BLaER1 treated with 17β-estradiol and CSF1 and Interleukin-3, amounts not matched to agents 10 nM and 100 nM (cell line): ENCODE measurements at regions not wholly inside any gene's neighbourhood (a gene's known extent, or its start where the extent isn't known, plus 50 kb on each side); places are given as distances from the start of the nearest gene placed in this dataset.

Experiments
- H3K27ac ChIP-seq, 11 experiments: shearing (Covaris generic); formaldehyde crosslinking; 2 replicates each; pipeline ENCODE4 v1.8.1; 2022
- H3K27me3 ChIP-seq, 11 experiments: shearing (Covaris generic); formaldehyde crosslinking; 2 replicates each; pipeline ENCODE4 v1.8.1; 2022
- H3K36me3 ChIP-seq, 11 experiments: shearing (Covaris generic); formaldehyde crosslinking; 2 replicates each; pipeline ENCODE4 v1.8.1; 2022
- H3K4me1 ChIP-seq, 10 experiments: shearing (Covaris generic); formaldehyde crosslinking; 2 replicates each; pipeline ENCODE4 v1.8.1; 2022
- H3K4me2 ChIP-seq, 11 experiments: shearing (Covaris generic); formaldehyde crosslinking; 2 replicates each; pipeline ENCODE4 v1.8.1; 2022
- H3K4me3 ChIP-seq, 10 experiments: shearing (Covaris generic); formaldehyde crosslinking; 2 replicates each; pipeline ENCODE4 v1.8.1; 2022
- H3K9ac ChIP-seq, 11 experiments: shearing (Covaris generic); formaldehyde crosslinking; 2 replicates each; pipeline ENCODE4 v1.8.1; 2022
- H3K9me3 ChIP-seq, 11 experiments: shearing (Covaris generic); formaldehyde crosslinking; replicated peaks in 1 of 11; 2 replicates each; pipeline ENCODE4 v1.8.1; 2022
- H4K20me1 ChIP-seq, 11 experiments: shearing (Covaris generic); formaldehyde crosslinking; 2 replicates each; pipeline ENCODE4 v1.8.1; 2022
- Cebpa-rat ChIP-seq, 11 experiments: shearing (Covaris generic); IDR thresholded peaks; 2 replicates each; pipeline ENCODE4 v1.8.1; 2022

DNA sequence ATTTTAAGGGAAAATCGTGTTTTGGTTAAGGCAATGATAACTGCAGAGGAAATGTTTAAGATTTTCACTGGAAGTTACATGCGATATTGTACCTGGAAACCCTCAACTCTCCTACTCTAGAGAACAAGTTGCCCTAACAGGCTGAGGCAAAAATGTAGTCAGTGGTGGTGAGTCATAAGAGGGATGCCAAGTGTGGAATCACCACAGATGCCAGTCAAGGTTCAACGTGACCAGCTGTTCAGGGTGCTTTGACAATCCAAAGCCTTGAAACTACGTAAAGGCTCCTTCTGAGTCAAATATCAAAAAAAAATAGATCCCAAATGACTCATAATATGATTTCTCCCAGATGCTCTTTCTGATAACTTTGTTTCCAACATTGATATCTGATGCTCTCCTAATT is 77.9 kb upstream of the AFF2 start:
- H3K4me1 ChIP-seq: no peaks in the 10 kb centered on the region
- no peak for TF ChIP-seq Cebpa-rat (IDR thresholded peaks at IDR 0.05)

DNA sequence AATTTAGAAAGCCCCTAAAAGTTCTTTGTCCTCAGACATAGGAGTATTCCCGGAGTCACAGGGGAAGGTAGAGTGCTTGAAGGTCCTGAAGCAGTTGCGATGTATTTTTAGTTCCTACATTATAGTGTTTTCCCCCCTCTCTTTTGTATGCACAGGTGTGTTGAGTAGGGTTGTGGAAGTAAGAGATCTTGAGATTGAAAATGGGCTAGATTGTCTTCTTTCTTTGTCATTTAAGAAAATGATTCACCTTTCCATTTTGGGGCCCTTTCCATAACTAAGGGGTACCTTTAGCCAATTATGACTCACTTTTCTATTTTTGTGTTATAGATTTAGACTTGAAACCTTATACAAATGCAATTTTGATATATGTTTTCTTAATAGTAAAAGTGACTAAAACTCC is 75.8 kb upstream of the AFF2 start:
- no peak for TF ChIP-seq Cebpa-rat (IDR thresholded peaks at IDR 0.05)
- Histone ChIP-seq H3K9ac (no peak overlapping the region), H3K36me3 (no peaks in the 10 kb centered on the region), H3K4me2 (no peak overlapping the region), H3K4me1 (no peaks in the 10 kb centered on the region), H3K27me3 (no peaks in the 10 kb centered on the region), H3K9me3 (peaks cover 8 to 29% (median 16%) of the 10 kb centered on the region in 11 experiments; a peak in 20 of 22 replicates), H3K27ac (no peak overlapping the region), H4K20me1 (no peaks in the 10 kb centered on the region), H3K4me3 (no peak overlapping the region)

More for the DNA sequence above, 77.9 kb upstream of the AFF2 start:
- Histone ChIP-seq H3K36me3 (no peaks in the 10 kb centered on the region), H3K27me3 (no peaks in the 10 kb centered on the region), H4K20me1 (no peaks in the 10 kb centered on the region), H3K27ac (no peak overlapping the region), H3K9ac (no peak overlapping the region), H3K4me2 (no peak overlapping the region), H3K9me3 (peaks cover 10 to 41% (median 21%) of the 10 kb centered on the region in 11 experiments; a peak in 19 of 22 replicates), H3K4me3 (no peak overlapping the region)

DNA sequence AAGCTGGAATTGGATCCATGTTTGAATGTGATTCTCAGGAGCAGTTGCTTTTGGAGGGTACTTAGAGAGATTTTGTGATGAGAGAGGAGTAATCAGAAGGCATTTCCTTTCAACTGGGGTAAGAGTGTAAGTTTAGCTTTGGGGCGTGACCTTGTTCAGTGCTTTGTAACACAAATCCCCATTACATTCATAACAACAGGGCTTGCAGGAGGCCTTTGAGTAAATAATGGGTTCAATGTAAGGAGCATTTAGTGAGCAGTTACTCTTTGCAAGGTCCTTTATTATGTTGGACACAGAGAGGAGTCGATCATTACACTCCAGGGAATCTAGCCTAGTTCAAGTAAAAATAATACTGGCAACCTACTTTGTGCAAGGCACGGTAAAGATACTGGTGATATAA is 74.0 kb upstream of the AFF2 start:
- H3K9me3 ChIP-seq: peaks cover 4 to 25% (median 16%) of the 10 kb centered on the region in 11 experiments; a peak in 16 of 22 replicates
- no peak overlapping the region for H3K9ac ChIP-seq
- no peaks in the 10 kb centered on the region for H4K20me1 ChIP-seq
- H3K27me3 ChIP-seq: no peaks in the 10 kb centered on the region
- H3K36me3 ChIP-seq: no peaks in the 10 kb centered on the region
- H3K27ac ChIP-seq: no peak overlapping the region
- H3K4me1 ChIP-seq: no peaks in the 10 kb centered on the region
- no peak overlapping the region for H3K4me3 ChIP-seq
- no peak for TF ChIP-seq Cebpa-rat (IDR thresholded peaks at IDR 0.05)
- no peak overlapping the region for H3K4me2 ChIP-seq

DNA sequence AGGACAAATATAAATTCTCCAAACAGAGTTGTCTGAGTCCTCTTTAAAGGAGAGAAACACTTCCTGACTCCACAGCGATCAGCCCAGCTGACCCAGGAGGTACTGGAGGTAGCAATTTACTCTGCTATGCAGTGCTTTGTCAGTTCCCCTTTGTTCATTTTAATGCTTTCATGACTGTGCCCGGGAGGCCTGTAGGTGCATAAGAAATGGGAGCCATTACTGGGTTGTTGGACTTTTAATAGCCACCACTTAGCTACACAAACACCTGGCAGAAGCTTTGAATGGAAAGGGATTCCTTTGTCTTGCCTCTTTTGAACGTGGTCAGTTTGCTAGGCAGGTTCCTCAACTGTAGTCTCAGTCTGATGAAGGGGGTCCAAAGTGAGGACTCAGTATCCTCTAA is 59.0 kb upstream of the AFF2 start:
- no peaks in the 10 kb centered on the region for H4K20me1 ChIP-seq
- H3K4me1 ChIP-seq: 0 out of 20 replicates have a peak, but pooled peaks cover 0 to under 1% (median 0%) of the 10 kb centered on the region in 10 experiments
- no peaks in the 10 kb centered on the region for H3K36me3 ChIP-seq
- H3K4me2 ChIP-seq: no peak overlapping the region
- no peaks in the 10 kb centered on the region for H3K27me3 ChIP-seq
- H3K9me3 ChIP-seq: peaks cover 0 to 24% (median 8%) of the 10 kb centered on the region in 11 experiments; a peak in 9 of 22 replicates
- H3K27ac ChIP-seq: no peak overlapping the region
- no peak overlapping the region for H3K9ac ChIP-seq
- TF ChIP-seq Cebpa-rat (IDR thresholded peaks at IDR 0.05): no peak
- H3K4me3 ChIP-seq: no peak overlapping the region

DNA sequence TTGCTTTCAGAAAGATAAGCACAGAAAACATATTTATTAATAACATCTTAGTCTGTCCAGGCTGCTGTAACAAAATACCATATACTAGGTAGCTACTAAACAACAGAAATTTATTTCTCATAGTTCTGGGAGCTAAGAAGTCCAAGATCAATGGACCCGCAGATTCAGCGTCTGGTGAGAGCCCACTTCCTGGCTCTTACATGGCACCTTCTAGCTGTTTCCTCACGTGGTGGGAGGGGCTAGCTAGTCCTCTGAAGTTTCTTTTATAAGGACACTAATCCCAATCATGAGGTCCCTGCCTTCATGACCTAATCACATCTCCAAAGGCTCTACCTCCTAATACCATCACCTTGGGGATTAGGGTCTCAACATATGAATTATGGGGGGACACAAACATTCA is 57.2 kb upstream of the AFF2 start:
- no peak overlapping the region for H3K4me3 ChIP-seq
- no peak for TF ChIP-seq Cebpa-rat (IDR thresholded peaks at IDR 0.05)
- no peaks in the 10 kb centered on the region for H3K36me3 ChIP-seq
- no peak overlapping the region for H3K4me2 ChIP-seq
- no peak overlapping the region for H3K9ac ChIP-seq
- H3K4me1 ChIP-seq: peaks cover 0 to 10% (median under 1%) of the 10 kb centered on the region in 10 experiments; a peak in 9 of 20 replicates
- no peaks in the 10 kb centered on the region for H4K20me1 ChIP-seq
- no peaks in the 10 kb centered on the region for H3K27me3 ChIP-seq
- peaks cover 0 to 22% (median 2%) of the 10 kb centered on the region in 11 experiments; a peak in 4 of 22 replicates for H3K9me3 ChIP-seq
- H3K27ac ChIP-seq: no peak overlapping the region

DNA sequence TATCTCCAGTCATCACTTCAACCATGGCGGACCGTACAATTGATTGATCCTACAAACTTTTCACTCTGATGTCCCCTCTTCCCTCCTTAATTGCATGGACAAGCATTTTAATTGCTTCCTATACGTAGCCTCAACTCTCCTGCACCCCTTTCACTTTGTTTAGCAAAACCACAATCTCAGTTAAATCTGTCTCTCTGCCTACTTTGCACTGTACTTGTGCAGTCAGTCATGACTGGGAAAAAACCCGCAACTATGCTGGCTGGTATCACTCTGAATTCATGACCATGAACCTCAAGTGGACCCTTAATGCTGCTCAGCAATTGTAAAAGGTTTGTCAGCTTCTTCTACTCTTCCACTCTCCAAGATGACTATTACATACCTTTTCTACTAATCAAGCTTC is 51.7 kb upstream of the AFF2 start:
- H3K4me2 ChIP-seq: peak overlapping the region in 10 of 11 experiments; percentile 14 to 70 (median 57); a peak in 18 of 22 replicates
- no peak overlapping the region for H3K4me3 ChIP-seq
- no peaks in the 10 kb centered on the region for H4K20me1 ChIP-seq
- TF ChIP-seq Cebpa-rat (IDR thresholded peaks at IDR 0.05): no peak
- H3K27me3 ChIP-seq: no peaks in the 10 kb centered on the region
- H3K27ac ChIP-seq: no peak overlapping the region
- peaks cover 5 to 22% (median 7%) of the 10 kb centered on the region in 11 experiments; a peak in 19 of 22 replicates for H3K9me3 ChIP-seq
- no peak overlapping the region for H3K9ac ChIP-seq
- no peaks in the 10 kb centered on the region for H3K36me3 ChIP-seq
- peaks cover 0 to 28% (median 16%) of the 10 kb centered on the region in 10 experiments; a peak in 15 of 20 replicates for H3K4me1 ChIP-seq
